Ovary (tissue), 3 donors: ENCODE measurements at regions not wholly inside any gene's neighbourhood (a gene's known extent, or its start where the extent isn't known, plus 50 kb on each side); places are given as distances from the start of the nearest gene placed in this dataset.

ENCODE experiments used
- EP300 ChIP-seq: sonication (generic); formaldehyde crosslinking; IDR thresholded peaks from one replicate; pipeline ENCODE4 v1.6.1; 2017; ENCODE audit warnings: antibody characterized with exemption
- POLR2A ChIP-seq: fragments of 450-650 bp; IDR thresholded peaks from one replicate; pipeline ENCODE4 v1.6.1; 2017; ENCODE audit warnings: antibody characterized with exemption, mild to moderate bottlenecking, moderate library complexity
- TF ChIP-seq, protein P1 (sequence below), 3 donors: fragments of 450-650 bp in 2 of 3; fragments of 200-600 bp in 1 of 3; IDR thresholded peaks; one replicate each; pipeline versions ENCODE4 v1.5.1 to v1.8.0; 2016 to 2022; ENCODE audit warnings: antibody characterized with exemption in 3 of 3, mild to moderate bottlenecking in 1 of 3
- donor health status: DM: no; HTN: no; CAD: no.

DNA sequence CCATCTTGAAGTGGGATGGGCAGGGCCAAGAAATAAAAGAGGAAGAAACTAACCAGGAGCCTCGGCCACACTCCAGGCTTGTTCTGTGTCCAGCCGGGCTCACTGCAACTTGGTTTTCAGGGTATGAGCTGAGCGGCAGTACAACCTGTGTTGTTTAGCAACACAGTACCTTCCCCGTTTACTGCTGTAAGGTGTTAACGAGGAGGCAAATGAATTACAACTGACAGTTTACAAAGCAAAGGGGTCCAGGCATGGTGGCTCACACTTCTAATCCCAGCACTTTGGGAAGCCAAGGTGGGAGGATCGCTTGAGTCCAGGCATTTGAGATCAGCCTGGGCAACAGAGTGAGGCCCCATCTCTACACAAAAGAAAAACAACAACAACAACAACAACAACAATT lies 481.3 kb upstream of the SULF2 start:
- TF ChIP-seq EP300 = no peak
- TF ChIP-seq POLR2A = no peak
- TF ChIP-seq, protein P1, sequence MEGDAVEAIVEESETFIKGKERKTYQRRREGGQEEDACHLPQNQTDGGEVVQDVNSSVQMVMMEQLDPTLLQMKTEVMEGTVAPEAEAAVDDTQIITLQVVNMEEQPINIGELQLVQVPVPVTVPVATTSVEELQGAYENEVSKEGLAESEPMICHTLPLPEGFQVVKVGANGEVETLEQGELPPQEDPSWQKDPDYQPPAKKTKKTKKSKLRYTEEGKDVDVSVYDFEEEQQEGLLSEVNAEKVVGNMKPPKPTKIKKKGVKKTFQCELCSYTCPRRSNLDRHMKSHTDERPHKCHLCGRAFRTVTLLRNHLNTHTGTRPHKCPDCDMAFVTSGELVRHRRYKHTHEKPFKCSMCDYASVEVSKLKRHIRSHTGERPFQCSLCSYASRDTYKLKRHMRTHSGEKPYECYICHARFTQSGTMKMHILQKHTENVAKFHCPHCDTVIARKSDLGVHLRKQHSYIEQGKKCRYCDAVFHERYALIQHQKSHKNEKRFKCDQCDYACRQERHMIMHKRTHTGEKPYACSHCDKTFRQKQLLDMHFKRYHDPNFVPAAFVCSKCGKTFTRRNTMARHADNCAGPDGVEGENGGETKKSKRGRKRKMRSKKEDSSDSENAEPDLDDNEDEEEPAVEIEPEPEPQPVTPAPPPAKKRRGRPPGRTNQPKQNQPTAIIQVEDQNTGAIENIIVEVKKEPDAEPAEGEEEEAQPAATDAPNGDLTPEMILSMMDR (IDR thresholded peaks at IDR 0.05) = no peak
